NCI-H1048 (cell line): ENCODE measurements at regions not wholly inside any gene's neighbourhood (a gene's known extent, or its start where the extent isn't known, plus 50 kb on each side); places are given as distances from the start of the nearest gene placed in this dataset.

ENCODE experiments used
- DNase-seq: peaks from one replicate; lab custom pipeline; 2025; lab: John Stamatoyannopoulos, UW

GRCh38 chr10:128469515-128469914 is 343.3 kb upstream of the MKI67 start:
- no peak for DNase-seq

GRCh38 chr10:128470321-128470965 is 344.2 kb upstream of the MKI67 start:
- DNase-seq = no peak

DNA sequence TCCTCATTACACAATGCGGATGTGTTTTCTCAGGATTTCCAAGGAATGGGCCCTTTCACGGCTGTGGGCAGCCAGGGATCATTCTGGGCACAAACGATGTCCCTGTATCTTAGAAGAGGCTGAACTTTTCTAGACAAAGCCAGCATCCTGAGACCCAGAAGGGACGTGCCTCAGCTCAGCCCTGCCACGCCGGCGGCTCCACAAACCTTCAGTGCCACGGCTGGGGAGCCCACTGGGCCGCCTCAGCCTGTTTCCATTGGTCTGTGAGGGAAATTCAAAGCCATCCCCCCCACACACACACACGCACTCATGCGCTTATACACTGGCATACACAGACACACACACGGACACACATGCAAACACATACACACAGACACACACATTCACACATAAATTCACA is 344.9 kb upstream of the MKI67 start:
- DNase-seq = no peak

DNA sequence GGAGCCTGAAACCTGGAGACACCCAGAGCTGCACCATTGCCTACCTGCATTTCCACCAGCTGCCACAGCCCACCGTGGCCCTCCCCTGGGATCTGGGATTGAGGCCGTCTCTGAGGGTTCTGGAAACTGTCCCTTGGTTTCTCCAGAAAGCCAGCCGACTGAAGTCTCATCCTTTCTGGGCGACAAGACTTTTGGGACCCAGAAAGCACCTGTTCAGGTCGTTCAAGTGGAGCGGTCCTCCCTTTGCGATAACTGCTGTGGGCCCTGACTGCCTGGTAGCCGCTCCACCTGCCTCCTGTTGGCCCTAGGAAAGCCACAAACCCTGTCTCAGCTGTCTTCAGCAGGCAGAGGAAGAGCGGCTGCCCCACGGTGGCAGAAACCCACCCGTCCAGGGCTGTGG is 346.0 kb upstream of the MKI67 start:
- no peak for DNase-seq

GRCh38 chr10:128473396-128473795 is 347.2 kb upstream of the MKI67 start:
- DNase-seq = no peak

- DNase-seq = no peak
Measured at GRCh38 chr10:128473911-128474310, 347.7 kb upstream of the MKI67 start.

DNA sequence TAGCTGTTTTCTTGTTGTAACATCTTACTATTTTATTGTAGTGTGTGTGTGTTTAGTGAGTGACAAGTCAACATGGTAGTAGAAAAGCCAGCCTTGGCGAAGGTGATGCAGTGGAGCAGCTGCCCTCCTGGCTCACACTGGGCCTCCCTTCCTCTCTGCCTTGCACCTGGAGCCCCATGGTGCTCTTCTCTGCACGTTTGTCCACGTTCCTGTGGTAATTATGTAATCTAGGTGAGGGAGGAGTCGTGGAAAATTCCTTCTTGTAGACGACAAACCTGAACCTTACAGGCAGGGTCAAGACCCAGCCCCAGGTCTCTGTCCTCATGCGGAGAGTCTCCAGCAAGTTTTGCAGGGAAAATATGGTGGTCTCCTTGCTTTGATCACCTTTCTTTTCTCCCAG is 348.3 kb upstream of the MKI67 start:
- no peak for DNase-seq

GRCh38 chr10:128475686-128476367 is 349.6 kb upstream of the MKI67 start:
- DNase-seq = no peak

- DNase-seq = no peak
Measured at GRCh38 chr10:128476368-128476725, 350.1 kb upstream of the MKI67 start.

DNA sequence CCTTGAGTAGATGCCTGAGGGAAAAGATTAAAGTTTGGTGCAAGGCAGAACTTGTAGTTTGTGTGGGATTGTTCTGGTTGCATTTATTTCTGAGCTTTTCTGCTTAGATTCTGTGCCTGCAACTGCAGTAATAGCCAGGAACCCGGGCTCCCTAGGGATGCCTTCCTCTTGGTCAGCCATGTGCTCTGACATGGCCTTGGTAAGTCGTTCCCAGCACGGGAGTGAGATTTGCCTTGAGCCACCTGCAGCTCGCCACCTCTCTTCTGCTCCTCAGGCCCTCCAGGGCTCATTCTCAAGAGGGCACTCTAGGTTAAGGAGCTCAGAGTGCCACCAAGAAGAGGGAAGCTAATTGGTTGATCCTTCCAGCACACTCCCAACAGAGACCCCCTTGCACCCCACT is 350.6 kb upstream of the MKI67 start:
- DNase-seq = no peak

DNA sequence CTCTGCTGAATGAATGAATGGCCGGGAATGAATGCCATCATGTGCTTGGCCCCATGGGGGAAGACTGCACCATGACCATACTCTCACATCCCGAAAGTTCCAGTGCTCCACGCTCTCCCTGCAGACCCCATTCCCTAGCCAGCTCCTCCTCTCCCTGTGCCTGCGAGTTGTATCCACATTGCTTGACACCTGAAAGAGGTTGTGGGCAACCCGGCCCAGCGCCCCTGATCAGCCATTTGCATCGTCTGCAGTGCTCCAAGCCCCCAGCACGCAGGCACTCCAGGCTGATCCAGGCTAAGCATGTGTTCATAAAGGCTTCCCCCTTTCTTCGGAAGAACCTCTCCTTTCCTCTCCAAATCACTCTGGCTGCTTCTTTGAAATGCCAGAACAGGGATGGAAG is 354.4 kb upstream of the MKI67 start:
- DNase-seq = no peak

DNA sequence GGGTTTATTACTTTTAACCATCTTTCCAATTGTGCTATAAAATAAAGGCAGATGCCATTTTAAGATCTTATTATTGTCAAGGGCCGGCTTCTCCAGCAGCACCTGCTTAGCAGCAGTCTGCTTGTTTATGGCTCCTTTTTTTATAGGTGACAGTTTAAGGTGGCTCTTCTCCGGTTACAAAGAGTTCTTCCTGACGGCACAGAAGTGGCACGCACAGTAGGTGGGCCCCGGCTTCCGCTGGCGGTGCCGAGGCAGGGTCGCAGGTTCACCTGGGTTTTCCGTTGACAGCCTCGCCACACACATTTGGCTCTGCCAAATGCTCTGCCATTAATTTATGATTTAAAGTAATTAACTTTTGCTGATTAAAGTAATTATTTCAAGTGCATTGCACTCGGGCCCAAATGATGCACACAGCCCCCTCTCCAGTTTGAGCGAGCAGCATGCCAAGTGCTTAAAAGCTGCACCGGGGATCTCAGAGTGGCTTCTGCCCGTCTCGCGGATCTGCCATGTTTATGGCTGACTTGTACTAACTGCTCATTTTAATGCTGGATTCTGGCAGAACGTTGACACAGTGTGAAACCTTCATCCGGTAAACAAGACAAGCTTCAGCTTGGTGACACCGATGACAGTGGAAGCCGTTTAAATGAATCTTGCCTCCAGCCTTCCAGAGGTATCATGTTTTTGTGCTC is 355.1 kb upstream of the MKI67 start:
- no peak for DNase-seq

GRCh38 chr10:128482052-128482451 is 355.8 kb upstream of the MKI67 start:
- no peak for DNase-seq

DNA sequence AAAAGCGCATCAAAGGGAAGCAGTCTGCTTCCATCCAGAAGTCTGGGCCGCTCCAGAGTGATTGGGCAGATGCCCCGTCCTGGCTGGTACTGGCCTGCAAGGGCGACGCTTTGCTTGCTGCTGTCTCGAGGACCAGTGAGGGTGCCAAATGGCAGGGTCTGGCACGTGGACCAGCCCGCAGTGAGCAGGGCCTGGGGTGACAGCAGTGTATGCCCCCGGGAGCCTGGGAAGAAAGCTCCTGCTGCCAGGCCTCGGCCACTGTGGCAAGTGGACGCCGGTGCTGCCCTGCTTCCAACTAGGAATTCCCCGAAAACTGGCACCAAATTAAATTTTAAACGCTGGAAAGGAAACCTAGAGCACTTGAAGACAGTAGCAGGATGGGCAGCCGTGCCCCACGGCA is 357.0 kb upstream of the MKI67 start:
- DNase-seq = no peak

- no peak for DNase-seq
Measured at GRCh38 chr10:128484041-128484440, 357.8 kb upstream of the MKI67 start.

DNA sequence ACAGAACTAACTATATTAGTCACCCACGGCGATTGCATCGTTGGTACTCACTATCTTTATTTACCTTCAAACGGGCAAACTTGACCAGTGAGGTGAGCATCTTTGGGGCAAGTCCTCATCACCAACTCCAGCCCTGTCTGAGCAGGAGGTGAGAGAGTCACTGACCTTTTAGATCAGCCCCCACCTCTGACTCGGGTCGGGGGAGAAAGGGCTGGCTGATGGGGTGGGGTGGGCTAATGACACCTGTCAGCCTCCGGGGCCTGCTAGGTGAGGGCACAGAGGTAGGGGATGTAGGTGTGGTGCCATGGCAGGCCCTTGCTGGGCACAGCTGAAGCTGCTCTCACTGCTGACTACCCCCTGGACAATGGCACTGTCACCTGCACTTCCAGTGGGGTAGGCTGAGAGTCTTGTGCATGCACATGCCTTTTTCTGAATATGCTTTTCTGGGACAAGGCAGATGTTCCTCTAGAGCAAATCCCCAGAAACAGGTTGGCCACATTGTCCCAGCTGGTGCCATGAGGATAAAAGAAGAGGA is 359.5 kb upstream of the MKI67 start:
- DNase-seq = no peak

GRCh38 chr10:128487517-128487916 is 361.3 kb upstream of the MKI67 start:
- no peak for DNase-seq

- DNase-seq = no peak
Measured at GRCh38 chr10:128489324-128490247, 363.4 kb upstream of the MKI67 start.

- DNase-seq = no peak
Measured at GRCh38 chr10:128491686-128492085, 365.5 kb upstream of the MKI67 start.

GRCh38 chr10:128493811-128494210 is 367.6 kb upstream of the MKI67 start:
- no peak for DNase-seq

DNA sequence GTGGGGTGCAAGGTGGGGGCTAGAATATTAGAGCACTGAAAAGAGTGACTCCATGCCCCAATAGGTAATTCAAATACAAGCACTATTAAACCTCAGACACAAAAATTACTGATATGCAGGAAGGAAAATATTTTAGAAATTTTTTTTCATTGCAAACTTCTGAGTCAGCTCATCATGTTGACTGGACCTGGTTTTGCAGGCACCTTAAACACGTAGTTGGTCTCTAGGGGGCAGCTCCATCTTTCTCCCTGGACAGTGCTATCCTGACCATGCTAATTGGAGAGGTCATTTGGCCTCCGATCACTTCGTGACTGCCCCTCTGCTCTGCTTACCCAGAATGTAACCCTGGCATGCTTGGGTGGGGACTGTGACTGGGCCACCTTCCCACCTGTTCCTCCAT is 368.4 kb upstream of the MKI67 start:
- DNase-seq = no peak
